ENCODE measurements at regions not wholly inside any gene's neighbourhood (a gene's known extent, or its start where the extent isn't known, plus 50 kb on each side); places are given as distances from the start of the nearest gene placed in this dataset.
"Not testable (repeated sequence)": the region's sequence is repeated elsewhere in the genome, so short reads cannot be mapped to it uniquely, and the experiment has no call there.

- DNase-seq, result no peak
Observed at GRCh38 chr20:40309731-40310130, 379.3 kb downstream of the MAFB start.

- DNase-seq, result no peak
Observed at GRCh38 chr20:40307997-40308396, 381.0 kb downstream of the MAFB start.

- DNase-seq, result no peak
Observed at GRCh38 chr20:40307268-40307667, 381.8 kb downstream of the MAFB start.

GRCh38 chr20:40305303-40305702 is 383.7 kb downstream of the MAFB start:
- no peak for DNase-seq

GRCh38 chr20:40304119-40304613 is 384.9 kb downstream of the MAFB start:
- no peak for DNase-seq

GRCh38 chr20:40294747-40295146 is 394.3 kb downstream of the MAFB start:
- no peak for DNase-seq

- no peak for DNase-seq
Observed at GRCh38 chr20:40294175-40294574, 394.9 kb downstream of the MAFB start.

- no peak for DNase-seq
Observed at GRCh38 chr20:40293740-40294139, 395.3 kb downstream of the MAFB start.

GRCh38 chr20:40291493-40292135 is 397.4 kb downstream of the MAFB start:
- no peak for DNase-seq

- DNase-seq, result no peak
Observed at GRCh38 chr20:40287683-40288082, 401.4 kb downstream of the MAFB start.

- DNase-seq, result peak; percentile 14
Observed at GRCh38 chr20:40286975-40287531, 402.0 kb downstream of the MAFB start.

GRCh38 chr20:40284611-40285010 is 404.4 kb downstream of the MAFB start:
- DNase-seq, result no peak

GRCh38 chr20:40283689-40284088 is 405.3 kb downstream of the MAFB start:
- no peak for DNase-seq

GRCh38 chr20:40282941-40283340 is 406.1 kb downstream of the MAFB start:
- no peak for DNase-seq

GRCh38 chr20:40282541-40282940 is 406.5 kb downstream of the MAFB start:
- no peak for DNase-seq

GRCh38 chr20:40280616-40281015 is 408.4 kb downstream of the MAFB start:
- DNase-seq, result no peak

GRCh38 chr20:40279390-40279789 is 409.6 kb downstream of the MAFB start:
- DNase-seq, result peak; percentile 18

GRCh38 chr20:40278673-40279072 is 410.4 kb downstream of the MAFB start:
- no peak for DNase-seq

GRCh38 chr20:40276301-40276700 is 412.7 kb downstream of the MAFB start:
- DNase-seq, result no peak

GRCh38 chr20:40275738-40276137 is 413.3 kb downstream of the MAFB start:
- DNase-seq, result no peak

GRCh38 chr20:40274912-40275533 is 414.0 kb downstream of the MAFB start:
- no peak for DNase-seq

GRCh38 chr20:40269274-40269673 is 419.8 kb downstream of the MAFB start:
- not testable (repeated sequence) for DNase-seq

GRCh38 chr20:40268321-40269075 is 420.5 kb downstream of the MAFB start:
- no peak for DNase-seq

All from GOT3 (cell line).